ENCODE measurements at regions not wholly inside any gene's neighbourhood (a gene's known extent, or its start where the extent isn't known, plus 50 kb on each side); places are given as distances from the start of the nearest gene placed in this dataset.

- Histone ChIP-seq H3K9ac (ENCODE audit: low read depth, low read length) (no peak overlapping the region), H3K9me3 (ENCODE audit: control insufficient read depth, insufficient read depth, low read length) (no peaks in the 10 kb centered on the region), H3K36me3 (ENCODE audit: control insufficient read depth, insufficient read depth, low read length) (no peaks in the 10 kb centered on the region), H3K4me3 (ENCODE audit: low read depth, low read length) (no peak overlapping the region), H3K4me1 (ENCODE audit: control insufficient read depth, insufficient read depth, low read length) (no peaks in the 10 kb centered on the region), H3K27me3 (ENCODE audit: control insufficient read depth, insufficient read depth, low read length) (no peaks in the 10 kb centered on the region)
These were observed 548.0 kb downstream of the CSNK1G3 start for GRCh38 chr5:124060011-124060410.

- no peaks in the 10 kb centered on the region for H3K27me3 ChIP-seq (ENCODE audit: control insufficient read depth, insufficient read depth, low read length)
- H3K9me3 ChIP-seq (ENCODE audit: control insufficient read depth, insufficient read depth, low read length), result no peaks in the 10 kb centered on the region
- H3K4me1 ChIP-seq (ENCODE audit: control insufficient read depth, insufficient read depth, low read length), result no peaks in the 10 kb centered on the region
- H3K9ac ChIP-seq (ENCODE audit: low read depth, low read length), result no peak overlapping the region
- H3K4me3 ChIP-seq (ENCODE audit: low read depth, low read length), result no peak overlapping the region
- H3K36me3 ChIP-seq (ENCODE audit: control insufficient read depth, insufficient read depth, low read length), result no peaks in the 10 kb centered on the region
These were observed 547.2 kb downstream of the CSNK1G3 start for GRCh38 chr5:124059200-124059599.

GRCh38 chr5:124057724-124058231 lies 545.8 kb downstream of the CSNK1G3 start:
- H3K9ac ChIP-seq (ENCODE audit: low read depth, low read length), result no peak overlapping the region

GRCh38 chr5:124056991-124057723 lies 545.2 kb downstream of the CSNK1G3 start:
- H3K36me3 ChIP-seq (ENCODE audit: control insufficient read depth, insufficient read depth, low read length), result no peaks in the 10 kb centered on the region
- no peak overlapping the region for H3K9ac ChIP-seq (ENCODE audit: low read depth, low read length)
- H3K4me3 ChIP-seq (ENCODE audit: low read depth, low read length), result no peak overlapping the region
- no peaks in the 10 kb centered on the region for H3K4me1 ChIP-seq (ENCODE audit: control insufficient read depth, insufficient read depth, low read length)
- no peaks in the 10 kb centered on the region for H3K9me3 ChIP-seq (ENCODE audit: control insufficient read depth, insufficient read depth, low read length)
- no peaks in the 10 kb centered on the region for H3K27me3 ChIP-seq (ENCODE audit: control insufficient read depth, insufficient read depth, low read length)

More at GRCh38 chr5:124057724-124058231, 545.8 kb downstream of the CSNK1G3 start:
- H3K36me3 ChIP-seq (ENCODE audit: control insufficient read depth, insufficient read depth, low read length), result no peaks in the 10 kb centered on the region
- H3K4me3 ChIP-seq (ENCODE audit: low read depth, low read length), result no peak overlapping the region
- no peaks in the 10 kb centered on the region for H3K4me1 ChIP-seq (ENCODE audit: control insufficient read depth, insufficient read depth, low read length)
- no peaks in the 10 kb centered on the region for H3K9me3 ChIP-seq (ENCODE audit: control insufficient read depth, insufficient read depth, low read length)
- H3K27me3 ChIP-seq (ENCODE audit: control insufficient read depth, insufficient read depth, low read length), result no peaks in the 10 kb centered on the region

GRCh38 chr5:124056326-124056990 lies 544.5 kb downstream of the CSNK1G3 start:
- no peak overlapping the region for H3K4me3 ChIP-seq (ENCODE audit: low read depth, low read length)
- H3K9me3 ChIP-seq (ENCODE audit: control insufficient read depth, insufficient read depth, low read length), result no peaks in the 10 kb centered on the region
- H3K4me1 ChIP-seq (ENCODE audit: control insufficient read depth, insufficient read depth, low read length), result no peaks in the 10 kb centered on the region
- H3K9ac ChIP-seq (ENCODE audit: low read depth, low read length), result no peak overlapping the region
- H3K27me3 ChIP-seq (ENCODE audit: control insufficient read depth, insufficient read depth, low read length), result no peaks in the 10 kb centered on the region
- H3K36me3 ChIP-seq (ENCODE audit: control insufficient read depth, insufficient read depth, low read length), result no peaks in the 10 kb centered on the region

- no peaks in the 10 kb centered on the region for H3K27me3 ChIP-seq (ENCODE audit: control insufficient read depth, insufficient read depth, low read length)
- no peaks in the 10 kb centered on the region for H3K4me1 ChIP-seq (ENCODE audit: control insufficient read depth, insufficient read depth, low read length)
- H3K9ac ChIP-seq (ENCODE audit: low read depth, low read length), result no peak overlapping the region
- H3K9me3 ChIP-seq (ENCODE audit: control insufficient read depth, insufficient read depth, low read length), result no peaks in the 10 kb centered on the region
- H3K36me3 ChIP-seq (ENCODE audit: control insufficient read depth, insufficient read depth, low read length), result no peaks in the 10 kb centered on the region
- no peak overlapping the region for H3K4me3 ChIP-seq (ENCODE audit: low read depth, low read length)
These were observed 543.8 kb downstream of the CSNK1G3 start for GRCh38 chr5:124055751-124056150.

GRCh38 chr5:124054564-124054963 lies 542.6 kb downstream of the CSNK1G3 start:
- H3K27me3 ChIP-seq (ENCODE audit: control insufficient read depth, insufficient read depth, low read length), result no peaks in the 10 kb centered on the region
- H3K4me3 ChIP-seq (ENCODE audit: low read depth, low read length), result no peak overlapping the region
- no peak overlapping the region for H3K9ac ChIP-seq (ENCODE audit: low read depth, low read length)
- H3K4me1 ChIP-seq (ENCODE audit: control insufficient read depth, insufficient read depth, low read length), result no peaks in the 10 kb centered on the region
- no peaks in the 10 kb centered on the region for H3K36me3 ChIP-seq (ENCODE audit: control insufficient read depth, insufficient read depth, low read length)
- no peaks in the 10 kb centered on the region for H3K9me3 ChIP-seq (ENCODE audit: control insufficient read depth, insufficient read depth, low read length)

- Histone ChIP-seq H3K27me3 (ENCODE audit: control insufficient read depth, insufficient read depth, low read length) (no peaks in the 10 kb centered on the region), H3K9ac (ENCODE audit: low read depth, low read length) (no peak overlapping the region), H3K9me3 (ENCODE audit: control insufficient read depth, insufficient read depth, low read length) (no peaks in the 10 kb centered on the region), H3K36me3 (ENCODE audit: control insufficient read depth, insufficient read depth, low read length) (no peaks in the 10 kb centered on the region), H3K4me1 (ENCODE audit: control insufficient read depth, insufficient read depth, low read length) (no peaks in the 10 kb centered on the region), H3K4me3 (ENCODE audit: low read depth, low read length) (no peak overlapping the region)
These were observed 541.4 kb downstream of the CSNK1G3 start for GRCh38 chr5:124053340-124053739.

- H3K4me1 ChIP-seq (ENCODE audit: control insufficient read depth, insufficient read depth, low read length), result no peaks in the 10 kb centered on the region
- H3K9ac ChIP-seq (ENCODE audit: low read depth, low read length), result no peak overlapping the region
- H3K36me3 ChIP-seq (ENCODE audit: control insufficient read depth, insufficient read depth, low read length), result no peaks in the 10 kb centered on the region
- H3K27me3 ChIP-seq (ENCODE audit: control insufficient read depth, insufficient read depth, low read length), result no peaks in the 10 kb centered on the region
- H3K9me3 ChIP-seq (ENCODE audit: control insufficient read depth, insufficient read depth, low read length), result no peaks in the 10 kb centered on the region
- H3K4me3 ChIP-seq (ENCODE audit: low read depth, low read length), result no peak overlapping the region
These were observed 540.2 kb downstream of the CSNK1G3 start for GRCh38 chr5:124052201-124052600.

- no peaks in the 10 kb centered on the region for H3K36me3 ChIP-seq (ENCODE audit: control insufficient read depth, insufficient read depth, low read length)
- no peak overlapping the region for H3K4me3 ChIP-seq (ENCODE audit: low read depth, low read length)
- H3K4me1 ChIP-seq (ENCODE audit: control insufficient read depth, insufficient read depth, low read length), result no peaks in the 10 kb centered on the region
- H3K9me3 ChIP-seq (ENCODE audit: control insufficient read depth, insufficient read depth, low read length), result no peaks in the 10 kb centered on the region
- H3K27me3 ChIP-seq (ENCODE audit: control insufficient read depth, insufficient read depth, low read length), result no peaks in the 10 kb centered on the region
- H3K9ac ChIP-seq (ENCODE audit: low read depth, low read length), result no peak overlapping the region
These were observed 538.3 kb downstream of the CSNK1G3 start for GRCh38 chr5:124050120-124050770.

- no peaks in the 10 kb centered on the region for H3K27me3 ChIP-seq (ENCODE audit: control insufficient read depth, insufficient read depth, low read length)
- no peaks in the 10 kb centered on the region for H3K36me3 ChIP-seq (ENCODE audit: control insufficient read depth, insufficient read depth, low read length)
These were observed 533.4 kb downstream of the CSNK1G3 start for GRCh38 chr5:124045412-124045811.

More at GRCh38 chr5:124045412-124045811, 533.4 kb downstream of the CSNK1G3 start:
- no peaks in the 10 kb centered on the region for H3K9me3 ChIP-seq (ENCODE audit: control insufficient read depth, insufficient read depth, low read length)
- H3K9ac ChIP-seq (ENCODE audit: low read depth, low read length), result no peak overlapping the region
- H3K4me1 ChIP-seq (ENCODE audit: control insufficient read depth, insufficient read depth, low read length), result no peaks in the 10 kb centered on the region
- H3K4me3 ChIP-seq (ENCODE audit: low read depth, low read length), result no peak overlapping the region

Measured in iPS-15b (cell line).